HG03558 (cell line): ENCODE measurements at regions not wholly inside any gene's neighbourhood (a gene's known extent, or its start where the extent isn't known, plus 50 kb on each side); places are given as distances from the start of the nearest gene placed in this dataset.

Experiments
- ATAC-seq: cut with Tn5 transposase; IDR thresholded peaks from one replicate; pipeline ENCODE4 v1.9.1; 2021; ENCODE audit warnings: moderate number of reproducible peaks; ENCODE audit not compliant: unreplicated experiment; ENCODE audit errors: extremely low read depth

DNA sequence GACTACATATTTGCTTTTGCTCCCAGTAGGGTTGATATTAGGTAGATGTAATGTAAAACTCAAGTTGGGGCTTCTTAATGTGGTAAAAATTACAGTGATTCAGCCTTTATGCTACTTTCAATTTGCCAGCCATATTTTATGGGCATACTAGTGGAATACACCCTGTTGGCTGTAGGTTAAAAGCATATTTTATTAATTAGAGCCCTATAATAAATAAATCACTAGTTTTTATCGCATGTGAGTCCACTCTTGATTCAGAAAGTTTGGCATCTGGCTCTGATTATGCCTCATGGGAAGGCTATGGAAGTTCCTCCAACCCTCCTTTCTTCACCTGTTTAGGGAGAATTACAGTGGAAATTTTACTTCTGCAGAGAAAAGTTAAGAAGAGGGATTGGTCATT, 390.9 kb downstream of the GATA3 start:
- ATAC-seq: no peak

- no peak for ATAC-seq
Observed at GRCh38 chr10:8449909-8450308, 395.4 kb downstream of the GATA3 start.

DNA sequence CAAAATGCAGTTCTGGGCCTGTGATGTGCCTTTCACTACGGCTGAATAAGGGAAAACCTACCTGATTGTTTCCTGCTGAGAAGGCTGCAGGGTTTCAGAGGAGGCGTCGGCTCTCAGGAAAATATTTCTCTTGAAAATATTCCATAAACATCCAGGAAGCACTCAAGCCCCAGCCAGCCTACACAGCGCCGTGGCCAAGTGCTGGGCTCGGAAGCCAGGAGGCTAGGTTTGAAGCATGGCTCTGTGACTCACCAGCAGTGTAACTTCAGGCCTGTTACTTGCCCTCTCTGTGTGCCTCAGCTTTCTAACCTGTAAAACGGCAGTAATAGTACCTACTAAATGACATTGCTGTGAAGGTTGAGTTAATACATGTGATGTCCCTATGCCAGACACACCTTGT, 399.1 kb downstream of the GATA3 start:
- ATAC-seq: no peak

DNA sequence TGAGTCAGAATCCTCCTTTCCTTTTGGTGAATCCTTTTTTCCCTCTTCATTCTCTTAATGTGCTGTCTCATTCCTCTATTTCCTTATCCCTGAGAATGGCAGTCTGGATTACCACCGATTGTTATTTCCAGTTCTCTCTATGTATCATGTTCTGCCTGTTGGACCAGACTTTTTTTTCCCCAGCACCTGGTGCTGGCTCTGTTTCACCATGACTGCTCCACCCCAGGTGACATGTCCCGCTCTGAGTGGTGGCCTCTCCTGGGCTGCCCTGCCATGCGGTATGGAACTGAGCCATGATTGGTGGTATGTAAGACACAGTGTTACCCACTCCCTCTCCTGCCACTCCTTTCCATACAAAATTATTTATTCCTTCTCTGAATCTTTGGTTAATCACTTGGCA, 399.9 kb downstream of the GATA3 start:
- no peak for ATAC-seq

DNA sequence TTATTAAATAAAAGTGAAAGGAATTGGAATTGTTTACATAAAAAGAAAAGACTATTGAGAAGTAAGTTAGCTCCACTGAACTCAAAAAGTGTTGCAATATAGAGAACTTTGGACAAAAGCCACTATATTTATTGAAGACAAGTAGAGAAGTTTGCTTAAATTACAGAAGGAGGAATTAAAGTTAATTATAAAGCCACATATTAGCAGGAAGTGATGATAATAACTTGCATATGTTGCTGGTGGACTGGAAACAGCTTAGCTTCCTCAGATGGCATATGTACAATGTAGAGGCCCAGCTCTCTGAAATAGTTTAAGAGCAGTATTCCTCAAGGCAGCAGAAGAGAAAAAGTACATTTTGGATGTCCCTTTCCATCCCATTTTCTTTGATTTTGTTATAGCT, 400.7 kb downstream of the GATA3 start:
- no peak for ATAC-seq

DNA sequence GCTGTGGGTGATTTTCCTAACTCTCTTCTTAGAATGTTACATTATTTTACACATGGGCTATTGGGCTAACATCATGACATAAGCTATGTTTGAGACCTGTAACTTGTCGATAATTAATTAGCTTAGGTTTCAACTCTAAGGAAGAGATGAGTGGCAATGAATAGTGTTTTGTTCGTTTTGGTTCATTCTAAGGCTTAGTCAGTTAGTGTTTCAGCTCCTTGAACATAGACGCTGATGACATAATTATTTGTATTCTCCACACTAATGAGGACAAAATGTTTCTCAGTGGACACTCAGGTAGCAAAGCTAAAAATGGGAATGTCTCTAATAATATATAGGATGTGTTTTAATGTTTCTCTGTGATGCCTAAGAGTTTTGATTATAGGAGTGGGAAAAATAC, 401.9 kb downstream of the GATA3 start:
- ATAC-seq: no peak

DNA sequence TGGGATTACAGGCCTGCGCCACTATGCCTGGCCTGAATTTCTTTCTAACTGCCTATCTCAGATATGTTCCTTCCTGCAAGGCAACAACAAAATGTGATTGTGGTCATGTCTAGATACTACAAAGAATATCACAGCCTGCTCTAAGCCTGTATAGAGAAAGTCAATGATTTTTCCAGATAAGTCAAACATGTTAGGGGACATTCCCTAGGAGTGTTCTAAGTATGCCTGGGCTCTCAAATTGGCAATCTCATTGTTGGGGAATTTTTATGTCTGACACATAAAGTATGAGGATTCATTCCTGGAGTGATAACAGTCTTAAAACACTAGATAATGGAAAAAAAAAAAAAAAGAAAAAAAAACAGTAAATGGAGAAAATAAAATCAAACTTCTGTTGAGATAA, 406.1 kb downstream of the GATA3 start:
- no peak for ATAC-seq

- ATAC-seq: no peak
Observed at GRCh38 chr10:8462565-8462964, 408.1 kb downstream of the GATA3 start.

DNA sequence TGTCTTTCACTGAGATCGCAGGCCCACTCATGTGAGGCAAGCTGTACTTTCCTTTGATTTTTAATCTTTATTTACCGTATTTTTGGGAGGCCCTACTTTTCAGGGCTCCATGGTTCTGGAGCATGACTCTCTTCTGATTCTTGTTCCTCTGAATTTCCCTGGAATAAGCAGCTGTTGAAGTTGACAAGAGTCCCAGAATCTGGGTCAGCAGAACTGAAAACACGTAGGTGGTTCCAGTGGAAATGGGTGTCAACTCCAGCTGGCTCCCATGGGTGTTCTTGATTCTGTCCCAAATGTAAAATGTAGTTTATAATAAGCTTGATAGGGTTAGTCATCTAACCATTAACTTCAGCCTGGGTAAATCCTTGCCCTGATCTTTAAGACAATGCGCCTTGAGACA, 409.4 kb downstream of the GATA3 start:
- no peak for ATAC-seq

DNA sequence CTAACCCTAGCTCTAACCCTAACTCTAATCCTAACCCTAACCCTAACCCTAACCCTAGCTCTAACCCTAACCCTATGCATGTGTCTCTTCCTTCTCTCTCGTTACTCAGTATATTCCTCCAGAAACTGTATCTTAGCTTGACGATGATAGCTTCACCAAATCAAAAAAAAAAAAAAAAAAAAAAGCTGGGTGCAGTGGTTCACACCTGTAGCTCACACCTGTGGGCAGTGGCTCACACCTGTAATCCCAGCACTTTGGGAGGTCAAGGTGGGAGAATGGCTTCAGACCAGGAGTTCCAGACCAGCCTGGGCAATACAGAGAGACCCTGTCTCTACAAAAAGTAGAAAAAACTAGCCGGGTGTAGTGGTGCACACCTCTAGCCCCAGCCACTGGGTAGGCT, 414.0 kb downstream of the GATA3 start:
- no peak for ATAC-seq

GRCh38 chr10:8473205-8473604, 418.7 kb downstream of the GATA3 start:
- ATAC-seq: no peak

- ATAC-seq: no peak
Observed at GRCh38 chr10:8477300-8477699, 422.8 kb downstream of the GATA3 start.

DNA sequence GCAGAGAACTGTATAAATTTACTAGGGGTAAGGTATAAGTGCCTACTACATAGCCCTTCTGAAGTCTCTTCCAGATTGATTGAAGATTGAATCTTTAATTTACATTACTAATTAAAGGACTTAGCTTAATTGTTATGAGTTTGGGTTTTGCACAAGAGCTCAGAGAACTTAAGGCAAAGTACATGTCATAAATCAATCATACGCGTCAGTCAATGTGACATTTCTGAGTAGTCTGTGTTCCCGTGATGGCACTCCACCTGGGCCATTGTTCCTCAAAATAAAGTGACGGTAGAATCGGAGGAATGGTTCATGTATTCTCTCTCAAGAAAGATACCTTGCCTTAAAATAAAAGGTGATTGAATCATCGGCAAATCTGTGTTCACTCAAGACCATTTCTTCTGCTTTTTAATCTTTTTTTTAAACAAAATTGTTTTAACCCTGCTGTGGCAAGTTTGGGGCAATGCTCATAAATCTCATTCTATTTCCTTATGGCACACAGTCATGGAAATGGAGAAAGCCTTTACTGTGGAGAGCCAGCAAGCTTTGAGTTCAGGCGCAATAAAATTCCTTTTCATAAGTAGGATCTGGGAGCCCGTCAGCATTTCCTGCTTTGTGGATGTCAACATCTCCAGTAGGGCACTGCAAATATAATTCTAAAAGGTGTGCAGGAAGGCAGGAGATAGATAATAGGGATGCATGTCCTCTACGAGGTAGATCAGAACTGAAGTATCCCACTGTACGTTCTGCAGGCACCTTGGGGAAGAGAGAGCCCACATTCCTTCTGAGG, 427.4 kb downstream of the GATA3 start:
- ATAC-seq: no peak

DNA sequence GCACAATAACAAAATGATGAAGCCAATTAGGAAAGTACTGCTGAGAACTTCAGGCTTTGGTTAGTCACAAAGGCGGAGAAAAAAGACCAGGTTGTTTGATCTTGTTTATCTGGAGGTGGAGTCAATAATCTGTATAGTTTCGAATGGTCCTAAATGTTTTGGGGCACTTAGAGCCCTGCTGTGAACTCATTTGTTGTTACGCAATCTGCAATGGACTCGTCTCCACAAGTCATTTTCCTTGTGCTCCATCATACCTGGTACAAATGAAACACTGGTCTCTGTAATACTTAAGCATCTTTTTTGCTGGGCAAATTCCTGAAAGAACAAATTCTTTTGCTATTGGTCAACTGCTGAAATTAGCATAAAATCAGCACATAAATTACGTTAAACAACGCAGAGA, 430.5 kb downstream of the GATA3 start:
- no peak for ATAC-seq

DNA sequence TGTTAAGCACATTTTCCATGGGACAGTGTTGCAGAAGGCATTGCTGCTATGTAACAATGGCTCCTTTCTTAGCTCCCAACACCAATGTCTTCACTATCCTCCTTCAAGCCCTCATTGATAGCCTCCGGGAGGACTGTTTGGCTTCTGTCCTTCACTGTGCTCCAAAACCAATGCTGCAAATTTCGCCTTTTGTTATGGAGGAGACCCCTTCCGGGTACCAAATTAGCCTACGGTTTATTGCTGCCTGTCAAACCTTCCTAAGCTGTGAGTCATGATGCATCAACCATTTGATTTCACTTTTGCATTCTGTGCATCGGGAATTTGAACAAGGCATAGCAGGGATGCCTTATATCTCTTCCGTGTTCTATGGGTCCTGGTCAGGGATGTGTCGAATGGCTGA, 432.9 kb downstream of the GATA3 start:
- ATAC-seq: no peak

DNA sequence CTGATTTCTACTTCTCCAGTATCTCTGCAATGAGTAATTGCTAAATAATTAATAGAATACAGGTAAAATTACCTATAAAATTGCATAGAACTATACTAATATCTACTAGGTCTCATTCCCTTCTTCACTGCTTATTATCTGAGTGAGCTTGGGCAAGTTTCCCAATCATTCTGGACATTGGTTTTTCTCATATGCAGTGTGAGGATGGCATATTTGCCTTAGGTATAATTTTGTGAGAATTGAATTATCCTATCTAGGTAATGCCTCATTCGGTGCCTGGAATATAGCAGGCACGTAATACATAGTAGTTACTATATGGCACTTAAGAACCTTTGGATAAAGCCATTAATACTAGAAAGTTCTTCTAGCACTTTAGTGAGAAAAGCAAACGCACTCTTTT, 434.7 kb downstream of the GATA3 start:
- no peak for ATAC-seq

GRCh38 chr10:8489823-8490222, 435.3 kb downstream of the GATA3 start:
- no peak for ATAC-seq

DNA sequence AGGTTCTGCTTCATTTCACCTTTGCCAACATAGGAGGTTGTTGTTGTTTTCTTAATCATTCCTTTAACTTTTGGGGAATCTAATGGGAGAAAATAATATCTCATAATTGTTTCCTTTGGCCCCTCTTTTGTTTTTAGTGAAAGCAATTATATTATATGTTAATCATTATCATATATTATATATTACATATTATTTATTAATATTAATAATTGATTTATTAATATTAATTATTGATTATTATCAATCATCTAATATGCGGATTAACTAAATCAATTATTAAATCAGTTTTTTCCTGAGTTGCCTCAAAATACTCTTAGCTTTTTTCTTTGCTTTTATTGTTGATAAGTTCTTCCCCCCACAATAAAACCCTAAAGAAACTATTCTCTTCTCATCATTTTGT, 443.8 kb downstream of the GATA3 start:
- no peak for ATAC-seq

DNA sequence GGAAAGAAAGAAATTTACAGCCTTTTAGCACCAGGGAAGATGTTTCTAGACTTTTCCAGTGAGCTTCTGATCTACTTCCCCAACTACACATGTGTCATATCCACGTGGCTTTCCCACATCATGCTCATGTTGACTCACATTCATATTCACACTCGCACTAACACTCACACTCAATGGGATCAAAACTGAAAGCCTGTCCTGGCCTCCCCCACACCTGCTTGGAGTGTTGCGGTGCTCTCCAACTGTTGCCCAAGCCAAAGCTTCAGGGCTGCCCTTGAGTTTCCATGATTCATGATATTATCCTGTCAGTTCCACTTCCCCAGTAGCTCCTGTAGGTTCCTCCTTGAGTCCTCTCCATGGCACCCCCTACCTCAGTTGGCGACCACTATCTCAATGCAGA, 444.4 kb downstream of the GATA3 start:
- ATAC-seq: no peak

DNA sequence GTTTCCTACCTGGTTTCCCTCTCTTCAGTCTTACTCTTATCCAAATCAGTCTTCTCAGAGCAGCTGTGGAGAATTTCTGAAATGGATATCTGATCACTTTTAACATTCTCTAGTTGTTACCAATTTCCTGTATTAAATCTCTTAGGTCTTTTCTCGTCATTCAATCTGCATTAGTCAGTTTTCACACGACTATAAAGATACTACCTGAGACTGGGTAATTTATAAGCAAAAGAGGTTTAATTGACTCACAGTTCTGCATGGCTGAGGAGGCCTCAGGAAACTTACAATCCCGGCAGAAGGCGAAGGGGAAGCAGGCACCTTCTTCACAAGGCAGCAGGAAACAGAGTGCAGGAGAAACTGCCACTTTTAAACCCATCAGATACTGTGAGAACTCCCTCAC, 444.8 kb downstream of the GATA3 start:
- ATAC-seq: no peak

GRCh38 chr10:8499752-8500390, 445.4 kb downstream of the GATA3 start:
- ATAC-seq: no peak

- no peak for ATAC-seq
Observed at GRCh38 chr10:8502573-8502972, 448.1 kb downstream of the GATA3 start.
